Trophoblast cell (in vitro differentiated cells and primary cell): ENCODE measurements at regions not wholly inside any gene's neighbourhood (a gene's known extent, or its start where the extent isn't known, plus 50 kb on each side); places are given as distances from the start of the nearest gene placed in this dataset.

Experiments
- DNase-seq, 2 donors: peaks; one replicate each; pipeline ENCODE4 v3.0.0-alpha.2; 2016
- H2AFZ ChIP-seq: 2 replicates; pipeline ENCODE4 v1.6.1; 2013; ENCODE audit warnings: low read length, moderate library complexity, mild to moderate bottlenecking; ENCODE audit not compliant: insufficient read depth, poor library complexity
- H2AK5ac ChIP-seq: 2 replicates; pipeline ENCODE4 v1.6.1; 2013; ENCODE audit warnings: mild to moderate bottlenecking, low read length
- H2BK120ac ChIP-seq: 2 replicates; pipeline ENCODE4 v1.6.1; 2013; ENCODE audit warnings: low read length, mild to moderate bottlenecking, moderate library complexity; ENCODE audit not compliant: insufficient read depth, poor library complexity
- H2BK12ac ChIP-seq: 2 replicates; pipeline ENCODE4 v1.6.1; 2013; ENCODE audit warnings: mild to moderate bottlenecking, low read length, moderate library complexity
- H2BK5ac ChIP-seq: 2 replicates; pipeline ENCODE4 v1.6.1; 2013; ENCODE audit warnings: low read length, low read depth, moderate library complexity, mild to moderate bottlenecking; ENCODE audit not compliant: poor library complexity
- H3K14ac ChIP-seq: 2 replicates; pipeline ENCODE4 v1.6.1; 2013; ENCODE audit warnings: mild to moderate bottlenecking, low read length
- H3K18ac ChIP-seq: 2 replicates; pipeline ENCODE4 v1.6.1; 2013; ENCODE audit warnings: mild to moderate bottlenecking, low read length
- H3K23ac ChIP-seq: 2 replicates; pipeline ENCODE4 v1.6.1; 2013; ENCODE audit warnings: low read length
- H3K27ac ChIP-seq: 2 replicates; pipeline ENCODE4 v1.5.1; 2013; ENCODE audit warnings: low read depth, mild to moderate bottlenecking, inconsistent platforms, low read length, moderate library complexity
- H3K27me3 ChIP-seq: 2 replicates; pipeline ENCODE4 v1.6.1; 2013; ENCODE audit warnings: inconsistent platforms, mild to moderate bottlenecking, low read length, moderate library complexity; ENCODE audit not compliant: insufficient read depth
- H3K36me3 ChIP-seq, 2 experiments: 1 replicate in 1 of 2; 2 replicates in 1 of 2; pipeline ENCODE4 v1.6.1; 2013; ENCODE audit warnings: low read length in 2 of 2, mild to moderate bottlenecking in 2 of 2, moderate library complexity in 1 of 2; ENCODE audit not compliant: insufficient read depth in 2 of 2, control insufficient read depth in 1 of 2
- H3K4ac ChIP-seq: 2 replicates; pipeline ENCODE4 v1.6.1; 2013; ENCODE audit warnings: low read depth, mild to moderate bottlenecking, low read length, moderate library complexity
- H3K4me1 ChIP-seq, 2 experiments: 1 replicate in 1 of 2; 2 replicates in 1 of 2; pipeline ENCODE4 v1.6.1; 2013; ENCODE audit warnings: low read length in 2 of 2, mild to moderate bottlenecking in 2 of 2, moderate library complexity in 1 of 2; ENCODE audit not compliant: insufficient read depth in 2 of 2, control insufficient read depth in 1 of 2
- H3K4me2 ChIP-seq: 2 replicates; pipeline ENCODE4 v1.6.1; 2013; ENCODE audit warnings: inconsistent platforms, mild to moderate bottlenecking, low read length, moderate library complexity
- H3K4me3 ChIP-seq: 2 replicates; pipeline ENCODE4 v1.5.1; 2013; ENCODE audit warnings: mild to moderate bottlenecking, low read depth, low read length, inconsistent platforms
- H3K79me1 ChIP-seq: one replicate; pipeline ENCODE4 v1.6.1; 2013; ENCODE audit warnings: low read length
- H3K79me2 ChIP-seq: 2 replicates; pipeline ENCODE4 v1.6.1; 2013; ENCODE audit warnings: low read length, mild to moderate bottlenecking; ENCODE audit not compliant: control insufficient read depth, insufficient read depth, poor library complexity
- H3K9ac ChIP-seq: 2 replicates; pipeline ENCODE4 v1.6.1; 2013; ENCODE audit warnings: mild to moderate bottlenecking, low read length
- H3K9me3 ChIP-seq: 2 replicates; pipeline ENCODE4 v1.6.1; 2013; ENCODE audit warnings: low read depth, mild to moderate bottlenecking, control low read depth, inconsistent platforms, low read length; ENCODE audit not compliant: insufficient read depth
- H4K12ac ChIP-seq: 2 replicates; pipeline ENCODE4 v1.6.1; 2013; ENCODE audit warnings: low read depth, mild to moderate bottlenecking, low read length, moderate library complexity
- H4K8ac ChIP-seq: 2 replicates; pipeline ENCODE4 v1.6.1; 2013; ENCODE audit warnings: low read depth, mild to moderate bottlenecking, low read length, moderate library complexity
- H4K91ac ChIP-seq: one replicate; pipeline ENCODE4 v1.6.1; 2013; ENCODE audit warnings: low read depth, mild to moderate bottlenecking, low read length, moderate library complexity
- WGBS: extraction: QIAGEN DNeasy Blood & Tissue Kit; methylation state at CpG from one replicate; pipeline ENCODE4 v1.1.7; 2013; ENCODE audit warnings: missing lambda C conversion rate; ENCODE audit not compliant: insufficient read length, insufficient coverage; ENCODE audit errors: extremely low coverage; 5-methylcytosine and 5-hydroxymethylcytosine counted together

GRCh38 chr10:46232084-46232483, 54.7 kb upstream of the ANTXRL start:
- H4K8ac ChIP-seq, result no peak overlapping the region
- WGBS, result no CpG with 5 or more reads among the region's 2 CpGs

GRCh38 chr10:46232666-46233065, 54.1 kb upstream of the ANTXRL start:
- no CpG with 5 or more reads among the region's 9 CpGs for WGBS

More at GRCh38 chr10:46232084-46232483, 54.7 kb upstream of the ANTXRL start:
- no peak overlapping the region for H3K4ac ChIP-seq
- no peaks in the 10 kb centered on the region for H3K79me2 ChIP-seq
- no peak overlapping the region for H3K27ac ChIP-seq
- H4K12ac ChIP-seq, result no peak overlapping the region
- H2BK12ac ChIP-seq, result no peak overlapping the region
- H4K91ac ChIP-seq, result no peak overlapping the region
- H3K4me2 ChIP-seq, result no peak overlapping the region
- no peak overlapping the region for H2BK5ac ChIP-seq
- H2AFZ ChIP-seq, result no peak overlapping the region
- no peak overlapping the region for H2AK5ac ChIP-seq
- peaks cover 4% of the 10 kb centered on the region in 2 experiments for H3K4me1 ChIP-seq
- H3K79me1 ChIP-seq, result no peaks in the 10 kb centered on the region
- H3K14ac ChIP-seq, result no peak overlapping the region
- H3K18ac ChIP-seq, result no peak overlapping the region
- H2BK120ac ChIP-seq, result no peak overlapping the region
- H3K27me3 ChIP-seq, result no peaks in the 10 kb centered on the region
- H3K23ac ChIP-seq, result no peak overlapping the region
- no peak overlapping the region for H3K9ac ChIP-seq
- H3K4me3 ChIP-seq, result no peak overlapping the region
- H3K36me3 ChIP-seq, result no peaks in the 10 kb centered on the region
- H3K9me3 ChIP-seq, result peaks cover 4% of the 10 kb centered on the region
- no peak for DNase-seq

GRCh38 chr10:46233181-46233580, 53.6 kb upstream of the ANTXRL start:
- Histone ChIP-seq H3K18ac (no peak overlapping the region), H2AFZ (no peak overlapping the region), H3K27me3 (no peaks in the 10 kb centered on the region), H3K23ac (no peak overlapping the region), H2AK5ac (no peak overlapping the region), H4K12ac (no peak overlapping the region), H3K4me3 (no peak overlapping the region), H3K14ac (no peak overlapping the region), H3K36me3 (no peaks in the 10 kb centered on the region), H4K91ac (no peak overlapping the region), H3K4ac (no peak overlapping the region), H3K4me1 (peaks cover 4% of the 10 kb centered on the region in 2 experiments), H3K79me1 (no peaks in the 10 kb centered on the region), H3K9me3 (peaks cover under 1% of the 10 kb centered on the region), H2BK5ac (no peak overlapping the region), H4K8ac (no peak overlapping the region), H2BK12ac (no peak overlapping the region), H3K4me2 (no peak overlapping the region), H3K27ac (no peak overlapping the region), H3K79me2 (no peaks in the 10 kb centered on the region), H3K9ac (no peak overlapping the region), H2BK120ac (no peak overlapping the region)
- no peak for DNase-seq
- no CpG with 5 or more reads among the region's 3 CpGs for WGBS

More at GRCh38 chr10:46232666-46233065, 54.1 kb upstream of the ANTXRL start:
- H3K4me2 ChIP-seq, result no peak overlapping the region
- no peaks in the 10 kb centered on the region for H3K27me3 ChIP-seq
- H3K14ac ChIP-seq, result no peak overlapping the region
- no peak for DNase-seq
- H4K12ac ChIP-seq, result no peak overlapping the region
- no peak overlapping the region for H4K8ac ChIP-seq
- H3K4me3 ChIP-seq, result no peak overlapping the region
- H2BK12ac ChIP-seq, result no peak overlapping the region
- no peak overlapping the region for H2AK5ac ChIP-seq
- H3K9me3 ChIP-seq, result peaks cover 4% of the 10 kb centered on the region
- H3K79me1 ChIP-seq, result no peaks in the 10 kb centered on the region
- H2AFZ ChIP-seq, result no peak overlapping the region
- H2BK5ac ChIP-seq, result no peak overlapping the region
- H3K27ac ChIP-seq, result no peak overlapping the region
- no peak overlapping the region for H3K4ac ChIP-seq
- no peaks in the 10 kb centered on the region for H3K79me2 ChIP-seq
- H3K18ac ChIP-seq, result no peak overlapping the region
- H3K4me1 ChIP-seq, result peaks cover 4% of the 10 kb centered on the region in 2 experiments
- no peak overlapping the region for H3K9ac ChIP-seq
- H4K91ac ChIP-seq, result no peak overlapping the region
- no peak overlapping the region for H3K23ac ChIP-seq
- no peak overlapping the region for H2BK120ac ChIP-seq
- no peaks in the 10 kb centered on the region for H3K36me3 ChIP-seq

- Histone ChIP-seq H2AFZ (no peak overlapping the region), H3K9me3 (no peaks in the 10 kb centered on the region), H3K79me1 (no peaks in the 10 kb centered on the region), H2BK120ac (no peak overlapping the region), H3K14ac (no peak overlapping the region), H3K9ac (no peak overlapping the region), H3K4me1 (peaks cover under 1% of the 10 kb centered on the region in 2 experiments), H2BK12ac (no peak overlapping the region), H3K36me3 (no peaks in the 10 kb centered on the region), H2AK5ac (no peak overlapping the region), H3K4me3 (no peak overlapping the region), H3K79me2 (no peaks in the 10 kb centered on the region), H2BK5ac (no peak overlapping the region), H4K12ac (no peak overlapping the region), H4K8ac (no peak overlapping the region), H3K4ac (no peak overlapping the region), H3K4me2 (no peak overlapping the region), H4K91ac (no peak overlapping the region), H3K18ac (no peak overlapping the region), H3K23ac (no peak overlapping the region), H3K27me3 (no peaks in the 10 kb centered on the region), H3K27ac (no peak overlapping the region)
- DNase-seq, result no peak
- WGBS, result no CpG with 5 or more reads among the region's 3 CpGs
These were observed 52.8 kb upstream of the ANTXRL start for GRCh38 chr10:46234026-46234425.
